K562 (cell line): ENCODE measurements at regions not wholly inside any gene's neighbourhood (a gene's known extent, or its start where the extent isn't known, plus 50 kb on each side); places are given as distances from the start of the nearest gene placed in this dataset.
A peak's percentile ranks its signal among the peaks of the same experiment; 100 is the strongest.

Experiments used
- RBFOX2 ChIP-seq: fragments of 200-400 bp; formaldehyde crosslinking; IDR thresholded peaks from 2 replicates; pipeline ENCODE4 v1.6.1; 2017; ENCODE audit warnings: low read depth, mild to moderate bottlenecking, low read length, moderate library complexity
- ZNF696 ChIP-seq: fragments of 250-450 bp; sonication (Bioruptor Pico); conservative IDR thresholded peaks from 2 replicates; pipeline ENCODE4 v1.4.0; 2020; ENCODE audit warnings: mild to moderate bottlenecking, moderate library complexity
- TF ChIP-seq, protein P1 (sequence below): fragments of 200-800 bp; sonication (Bioruptor generic); IDR thresholded peaks from 2 replicates; pipeline ENCODE4 v1.6.1; 2016; ENCODE audit warnings: missing genetic modification characterization, missing compliant biosample characterization
- TF ChIP-seq, protein P2 (sequence below): sonication (generic); formaldehyde crosslinking; IDR thresholded peaks from 2 replicates; pipeline ENCODE4 v1.8.1; 2023; ENCODE audit warnings: mild to moderate bottlenecking, missing genetic modification reagents
- TF ChIP-seq, protein P3 (sequence below): sonication (generic); formaldehyde crosslinking; IDR thresholded peaks from 2 replicates; pipeline ENCODE4 v1.8.1; 2022; ENCODE audit warnings: missing genetic modification reagents

DNA sequence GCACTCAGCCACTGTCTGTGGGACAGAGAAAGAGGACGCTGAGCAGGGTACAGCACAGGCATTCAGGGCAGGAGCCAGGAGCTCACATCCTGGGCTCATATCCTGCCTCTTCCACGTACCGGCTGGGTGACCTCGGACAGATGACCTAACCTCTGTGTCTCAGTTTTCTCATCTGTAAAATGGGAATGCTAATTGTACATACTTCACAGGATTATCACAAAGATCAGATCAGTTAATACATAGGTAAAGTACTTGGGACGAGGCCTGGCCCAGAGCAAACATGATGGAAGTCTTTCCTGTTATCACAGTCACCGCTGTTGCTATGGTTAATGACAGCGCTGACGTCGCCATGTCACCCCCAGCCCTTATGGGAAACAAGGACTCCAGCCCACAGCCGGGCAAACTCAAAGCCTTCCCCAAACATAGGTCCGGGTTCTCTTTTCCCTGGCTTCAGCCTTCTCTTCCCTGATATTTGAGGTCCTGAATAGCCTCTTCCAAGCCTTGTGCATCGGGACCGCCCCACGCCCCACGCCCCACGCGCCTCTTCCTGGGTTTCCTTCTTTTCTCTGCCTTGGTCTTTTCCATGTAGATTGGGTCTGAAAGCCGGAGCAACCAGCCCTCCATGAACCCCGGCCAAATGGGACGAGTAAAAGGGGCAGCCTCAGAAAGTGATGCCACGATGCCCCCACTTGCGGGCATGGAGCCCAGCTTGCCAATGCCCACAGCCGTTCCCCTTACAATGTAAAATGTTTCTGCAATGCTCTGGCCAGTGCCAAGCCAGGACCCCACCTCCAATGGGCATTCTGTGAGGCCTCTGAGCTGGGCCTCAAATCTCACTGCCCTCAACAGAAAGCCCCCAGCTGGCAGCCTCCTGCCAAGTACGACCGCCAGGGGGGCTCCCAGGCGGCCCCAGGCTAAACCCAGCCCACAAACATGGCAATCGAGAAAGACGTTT lies 125.4 kb downstream of the RFLNA start (continued):
- TF ChIP-seq, protein P1, sequence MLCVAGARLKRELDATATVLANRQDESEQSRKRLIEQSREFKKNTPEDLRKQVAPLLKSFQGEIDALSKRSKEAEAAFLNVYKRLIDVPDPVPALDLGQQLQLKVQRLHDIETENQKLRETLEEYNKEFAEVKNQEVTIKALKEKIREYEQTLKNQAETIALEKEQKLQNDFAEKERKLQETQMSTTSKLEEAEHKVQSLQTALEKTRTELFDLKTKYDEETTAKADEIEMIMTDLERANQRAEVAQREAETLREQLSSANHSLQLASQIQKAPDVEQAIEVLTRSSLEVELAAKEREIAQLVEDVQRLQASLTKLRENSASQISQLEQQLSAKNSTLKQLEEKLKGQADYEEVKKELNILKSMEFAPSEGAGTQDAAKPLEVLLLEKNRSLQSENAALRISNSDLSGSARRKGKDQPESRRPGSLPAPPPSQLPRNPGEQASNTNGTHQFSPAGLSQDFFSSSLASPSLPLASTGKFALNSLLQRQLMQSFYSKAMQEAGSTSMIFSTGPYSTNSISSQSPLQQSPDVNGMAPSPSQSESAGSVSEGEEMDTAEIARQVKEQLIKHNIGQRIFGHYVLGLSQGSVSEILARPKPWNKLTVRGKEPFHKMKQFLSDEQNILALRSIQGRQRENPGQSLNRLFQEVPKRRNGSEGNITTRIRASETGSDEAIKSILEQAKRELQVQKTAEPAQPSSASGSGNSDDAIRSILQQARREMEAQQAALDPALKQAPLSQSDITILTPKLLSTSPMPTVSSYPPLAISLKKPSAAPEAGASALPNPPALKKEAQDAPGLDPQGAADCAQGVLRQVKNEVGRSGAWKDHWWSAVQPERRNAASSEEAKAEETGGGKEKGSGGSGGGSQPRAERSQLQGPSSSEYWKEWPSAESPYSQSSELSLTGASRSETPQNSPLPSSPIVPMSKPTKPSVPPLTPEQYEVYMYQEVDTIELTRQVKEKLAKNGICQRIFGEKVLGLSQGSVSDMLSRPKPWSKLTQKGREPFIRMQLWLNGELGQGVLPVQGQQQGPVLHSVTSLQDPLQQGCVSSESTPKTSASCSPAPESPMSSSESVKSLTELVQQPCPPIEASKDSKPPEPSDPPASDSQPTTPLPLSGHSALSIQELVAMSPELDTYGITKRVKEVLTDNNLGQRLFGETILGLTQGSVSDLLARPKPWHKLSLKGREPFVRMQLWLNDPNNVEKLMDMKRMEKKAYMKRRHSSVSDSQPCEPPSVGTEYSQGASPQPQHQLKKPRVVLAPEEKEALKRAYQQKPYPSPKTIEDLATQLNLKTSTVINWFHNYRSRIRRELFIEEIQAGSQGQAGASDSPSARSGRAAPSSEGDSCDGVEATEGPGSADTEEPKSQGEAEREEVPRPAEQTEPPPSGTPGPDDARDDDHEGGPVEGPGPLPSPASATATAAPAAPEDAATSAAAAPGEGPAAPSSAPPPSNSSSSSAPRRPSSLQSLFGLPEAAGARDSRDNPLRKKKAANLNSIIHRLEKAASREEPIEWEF (CRISPR knock-in tag): no peak
- TF ChIP-seq ZNF696 (no peak), RBFOX2 (no peak)
- TF ChIP-seq, protein P2, sequence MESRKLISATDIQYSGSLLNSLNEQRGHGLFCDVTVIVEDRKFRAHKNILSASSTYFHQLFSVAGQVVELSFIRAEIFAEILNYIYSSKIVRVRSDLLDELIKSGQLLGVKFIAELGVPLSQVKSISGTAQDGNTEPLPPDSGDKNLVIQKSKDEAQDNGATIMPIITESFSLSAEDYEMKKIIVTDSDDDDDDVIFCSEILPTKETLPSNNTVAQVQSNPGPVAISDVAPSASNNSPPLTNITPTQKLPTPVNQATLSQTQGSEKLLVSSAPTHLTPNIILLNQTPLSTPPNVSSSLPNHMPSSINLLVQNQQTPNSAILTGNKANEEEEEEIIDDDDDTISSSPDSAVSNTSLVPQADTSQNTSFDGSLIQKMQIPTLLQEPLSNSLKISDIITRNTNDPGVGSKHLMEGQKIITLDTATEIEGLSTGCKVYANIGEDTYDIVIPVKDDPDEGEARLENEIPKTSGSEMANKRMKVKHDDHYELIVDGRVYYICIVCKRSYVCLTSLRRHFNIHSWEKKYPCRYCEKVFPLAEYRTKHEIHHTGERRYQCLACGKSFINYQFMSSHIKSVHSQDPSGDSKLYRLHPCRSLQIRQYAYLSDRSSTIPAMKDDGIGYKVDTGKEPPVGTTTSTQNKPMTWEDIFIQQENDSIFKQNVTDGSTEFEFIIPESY (CRISPR knock-in tag): 0 out of 2 replicates have a peak, but pooled peaks have one; percentile 10
- TF ChIP-seq, protein P3, sequence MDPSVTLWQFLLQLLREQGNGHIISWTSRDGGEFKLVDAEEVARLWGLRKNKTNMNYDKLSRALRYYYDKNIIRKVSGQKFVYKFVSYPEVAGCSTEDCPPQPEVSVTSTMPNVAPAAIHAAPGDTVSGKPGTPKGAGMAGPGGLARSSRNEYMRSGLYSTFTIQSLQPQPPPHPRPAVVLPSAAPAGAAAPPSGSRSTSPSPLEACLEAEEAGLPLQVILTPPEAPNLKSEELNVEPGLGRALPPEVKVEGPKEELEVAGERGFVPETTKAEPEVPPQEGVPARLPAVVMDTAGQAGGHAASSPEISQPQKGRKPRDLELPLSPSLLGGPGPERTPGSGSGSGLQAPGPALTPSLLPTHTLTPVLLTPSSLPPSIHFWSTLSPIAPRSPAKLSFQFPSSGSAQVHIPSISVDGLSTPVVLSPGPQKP (CRISPR knock-in tag): no peak
